ENCODE measurements at regions not wholly inside any gene's neighbourhood (a gene's known extent, or its start where the extent isn't known, plus 50 kb on each side); places are given as distances from the start of the nearest gene placed in this dataset.

- Histone ChIP-seq H3K9me3 (ENCODE audit: severe bottlenecking) (no peaks in the 10 kb centered on the region), H3K36me3 (no peaks in the 10 kb centered on the region), H3K27me3 (ENCODE audit: insufficient read depth, low read depth, severe bottlenecking) (peaks cover 2% of the 10 kb centered on the region), H3K4me3 (ENCODE audit: low read depth, low read length) (no peak overlapping the region), H3K27ac (no peak overlapping the region)
- TF ChIP-seq, protein P1, sequence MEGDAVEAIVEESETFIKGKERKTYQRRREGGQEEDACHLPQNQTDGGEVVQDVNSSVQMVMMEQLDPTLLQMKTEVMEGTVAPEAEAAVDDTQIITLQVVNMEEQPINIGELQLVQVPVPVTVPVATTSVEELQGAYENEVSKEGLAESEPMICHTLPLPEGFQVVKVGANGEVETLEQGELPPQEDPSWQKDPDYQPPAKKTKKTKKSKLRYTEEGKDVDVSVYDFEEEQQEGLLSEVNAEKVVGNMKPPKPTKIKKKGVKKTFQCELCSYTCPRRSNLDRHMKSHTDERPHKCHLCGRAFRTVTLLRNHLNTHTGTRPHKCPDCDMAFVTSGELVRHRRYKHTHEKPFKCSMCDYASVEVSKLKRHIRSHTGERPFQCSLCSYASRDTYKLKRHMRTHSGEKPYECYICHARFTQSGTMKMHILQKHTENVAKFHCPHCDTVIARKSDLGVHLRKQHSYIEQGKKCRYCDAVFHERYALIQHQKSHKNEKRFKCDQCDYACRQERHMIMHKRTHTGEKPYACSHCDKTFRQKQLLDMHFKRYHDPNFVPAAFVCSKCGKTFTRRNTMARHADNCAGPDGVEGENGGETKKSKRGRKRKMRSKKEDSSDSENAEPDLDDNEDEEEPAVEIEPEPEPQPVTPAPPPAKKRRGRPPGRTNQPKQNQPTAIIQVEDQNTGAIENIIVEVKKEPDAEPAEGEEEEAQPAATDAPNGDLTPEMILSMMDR (IDR thresholded peaks at IDR 0.05; ENCODE audit: low read depth, low read length), result no peak
- no peak for DNase-seq
Measured at GRCh38 chr16:61149709-61150108, 886.5 kb downstream of the CDH8 start.

- Histone ChIP-seq H3K4me3 (ENCODE audit: low read depth, low read length) (no peak overlapping the region), H3K36me3 (no peaks in the 10 kb centered on the region), H3K27me3 (ENCODE audit: insufficient read depth, low read depth, severe bottlenecking) (peaks cover 2% of the 10 kb centered on the region), H3K9me3 (ENCODE audit: severe bottlenecking) (no peaks in the 10 kb centered on the region), H3K27ac (no peak overlapping the region)
- DNase-seq, result peak; percentile 5
- TF ChIP-seq, protein P1 (IDR thresholded peaks at IDR 0.05; ENCODE audit: low read depth, low read length), result peak; percentile 38; the same call in 1 of the 2 replicates
Measured at GRCh38 chr16:61148930-61149329, 887.3 kb downstream of the CDH8 start.

DNA sequence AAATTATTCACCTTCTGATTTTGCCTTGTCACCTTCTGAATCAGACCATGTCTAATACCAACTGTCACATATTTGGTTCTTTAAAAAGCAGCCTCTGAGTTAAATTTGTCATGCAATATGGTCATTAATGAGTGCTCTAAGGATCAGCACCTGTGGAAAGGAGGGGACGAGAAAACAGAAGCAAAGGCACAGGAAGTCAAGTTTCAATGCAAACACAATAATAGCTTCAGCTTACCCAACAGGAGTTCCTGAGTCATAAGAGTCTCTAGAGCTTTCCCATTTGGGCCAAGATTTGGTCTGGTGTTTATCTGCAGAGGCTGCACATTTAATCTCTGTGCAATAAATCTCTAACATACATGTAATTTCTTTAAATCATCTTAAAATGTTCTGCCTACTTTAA, 889.8 kb downstream of the CDH8 start:
- TF ChIP-seq, protein P1 (IDR thresholded peaks at IDR 0.05; ENCODE audit: low read depth, low read length), result no peak
- no peaks in the 10 kb centered on the region for H3K36me3 ChIP-seq
- no peak for DNase-seq
- no peak overlapping the region for H3K4me3 ChIP-seq (ENCODE audit: low read depth, low read length)
- H3K27me3 ChIP-seq (ENCODE audit: insufficient read depth, low read depth, severe bottlenecking), result peaks cover 2% of the 10 kb centered on the region
- H3K27ac ChIP-seq, result no peak overlapping the region
- no peaks in the 10 kb centered on the region for H3K9me3 ChIP-seq (ENCODE audit: severe bottlenecking)

- DNase-seq, result no peak
- Histone ChIP-seq H3K4me3 (ENCODE audit: low read depth, low read length) (no peak overlapping the region), H3K9me3 (ENCODE audit: severe bottlenecking) (no peaks in the 10 kb centered on the region), H3K36me3 (no peaks in the 10 kb centered on the region), H3K27ac (no peak overlapping the region), H3K27me3 (ENCODE audit: insufficient read depth, low read depth, severe bottlenecking) (peaks cover 5% of the 10 kb centered on the region)
- TF ChIP-seq, protein P1 (IDR thresholded peaks at IDR 0.05; ENCODE audit: low read depth, low read length), result no peak
Measured at GRCh38 chr16:61131447-61131846, 904.8 kb downstream of the CDH8 start.

- no peak for DNase-seq
- Histone ChIP-seq H3K4me3 (ENCODE audit: low read depth, low read length) (no peak overlapping the region), H3K9me3 (ENCODE audit: severe bottlenecking) (no peaks in the 10 kb centered on the region), H3K27ac (no peak overlapping the region), H3K27me3 (ENCODE audit: insufficient read depth, low read depth, severe bottlenecking) (peaks cover 5% of the 10 kb centered on the region), H3K36me3 (no peaks in the 10 kb centered on the region)
- TF ChIP-seq, protein P1 (IDR thresholded peaks at IDR 0.05; ENCODE audit: low read depth, low read length), result no peak
Measured at GRCh38 chr16:61128545-61129323, 907.5 kb downstream of the CDH8 start.

DNA sequence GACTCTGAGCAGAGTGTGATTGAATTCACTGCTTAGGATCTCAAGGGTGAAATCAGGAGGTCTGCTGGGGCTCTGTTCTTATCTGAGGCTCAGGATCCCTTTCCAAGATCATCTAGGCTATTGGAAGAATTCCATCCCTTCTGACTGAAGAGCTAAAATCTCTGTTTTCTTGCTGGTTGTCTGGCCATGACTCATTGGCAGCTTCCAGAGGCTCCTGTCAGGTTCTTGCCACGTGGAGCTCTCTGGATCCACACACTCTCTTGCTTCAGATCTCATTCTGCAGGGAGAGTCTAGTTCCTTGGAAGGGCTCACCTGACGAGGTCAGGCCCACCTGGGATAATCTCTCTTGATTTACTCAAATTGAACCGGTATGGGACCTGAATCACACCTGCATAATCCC, 930.7 kb downstream of the CDH8 start:
- TF ChIP-seq, protein P1 (IDR thresholded peaks at IDR 0.05; ENCODE audit: low read depth, low read length), result no peak
- Histone ChIP-seq H3K36me3 (no peaks in the 10 kb centered on the region), H3K9me3 (ENCODE audit: severe bottlenecking) (no peaks in the 10 kb centered on the region), H3K27ac (no peak overlapping the region), H3K27me3 (ENCODE audit: insufficient read depth, low read depth, severe bottlenecking) (peaks cover 25% of the 10 kb centered on the region), H3K4me3 (ENCODE audit: low read depth, low read length) (no peak overlapping the region)
- DNase-seq, result no peak

All from WERI-Rb-1 (cell line).